ENCODE measurements at regions not wholly inside any gene's neighbourhood (a gene's known extent, or its start where the extent isn't known, plus 50 kb on each side); places are given as distances from the start of the nearest gene placed in this dataset.

- TF ChIP-seq CTCF (conservative IDR thresholded peaks at IDR 0.05; ENCODE audit: low read depth, low read length) (no peak), EZH2 (IDR thresholded peaks at IDR 0.05; ENCODE audit: borderline replicate concordance, low read depth, low read length, poor library complexity, severe bottlenecking) (no peak)
Observed at GRCh38 chr18:29712785-29713184, 1329.8 kb downstream of the DSC3 start.

Measured in A673 (cell line).